Inferior parietal cortex (tissue), 1 donor: ENCODE measurements at regions not wholly inside any gene's neighbourhood (a gene's known extent, or its start where the extent isn't known, plus 50 kb on each side); places are given as distances from the start of the nearest gene placed in this dataset.
A peak's percentile ranks its signal among the peaks of the same experiment; 100 is the strongest.

Experiments
- DNase-seq: peaks from one replicate; pipeline ENCODE4 v3.0.0-alpha.2; 2016; ENCODE audit errors: extremely low spot score

- no peak for DNase-seq
These were observed 304.4 kb upstream of the LYPLAL1 start for GRCh38 chr1:218869276-218869675.

GRCh38 chr1:218872026-218872425 is 301.7 kb upstream of the LYPLAL1 start:
- DNase-seq: no peak

DNA sequence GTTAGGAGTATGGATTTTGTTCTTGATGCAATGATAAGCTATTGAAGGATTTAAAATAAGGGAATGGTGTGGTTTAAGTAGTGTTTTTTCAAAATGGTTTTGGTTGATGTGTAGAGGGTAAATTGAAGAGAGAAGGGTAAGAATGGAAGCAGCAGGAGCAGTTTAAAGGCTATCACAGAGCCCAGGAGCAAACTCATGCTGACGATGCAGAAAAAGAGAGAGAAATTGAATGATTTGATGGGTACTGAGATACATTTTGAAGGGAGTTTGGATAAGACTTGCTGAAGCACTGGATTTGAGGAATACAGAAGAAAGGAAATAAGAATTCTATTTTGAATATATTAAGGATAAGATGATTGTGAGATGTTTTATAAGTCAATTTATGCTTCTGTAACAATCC is 300.8 kb upstream of the LYPLAL1 start:
- no peak for DNase-seq

GRCh38 chr1:218874313-218874712 is 299.4 kb upstream of the LYPLAL1 start:
- no peak for DNase-seq

DNA sequence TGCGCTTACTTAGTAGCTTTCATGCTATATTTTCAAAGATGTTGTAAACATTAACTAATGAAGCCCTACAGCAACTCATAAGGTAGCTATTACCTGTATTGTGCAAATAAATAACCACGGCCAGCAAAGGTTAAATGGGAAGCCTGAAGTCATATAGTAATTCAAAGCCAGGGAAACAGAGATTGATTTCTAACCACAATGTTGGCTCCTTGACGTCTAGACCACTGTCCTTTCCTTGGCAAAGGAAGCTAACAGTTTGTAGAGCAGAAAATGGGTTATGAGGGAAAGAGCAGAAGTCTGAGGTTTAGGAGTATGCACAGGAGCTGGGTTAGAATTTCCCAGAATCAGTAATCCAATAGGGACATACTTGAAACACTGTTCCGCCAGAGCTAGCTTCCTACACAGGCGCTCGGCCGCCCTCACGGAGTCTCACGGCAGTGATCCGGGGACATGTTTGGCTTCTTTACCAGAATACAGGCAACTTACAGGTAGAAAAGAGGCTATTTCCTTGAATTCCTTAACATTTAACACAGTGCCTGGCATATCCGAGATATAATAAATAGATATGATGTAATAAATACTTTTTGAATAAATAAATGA is 298.8 kb upstream of the LYPLAL1 start:
- no peak for DNase-seq

DNA sequence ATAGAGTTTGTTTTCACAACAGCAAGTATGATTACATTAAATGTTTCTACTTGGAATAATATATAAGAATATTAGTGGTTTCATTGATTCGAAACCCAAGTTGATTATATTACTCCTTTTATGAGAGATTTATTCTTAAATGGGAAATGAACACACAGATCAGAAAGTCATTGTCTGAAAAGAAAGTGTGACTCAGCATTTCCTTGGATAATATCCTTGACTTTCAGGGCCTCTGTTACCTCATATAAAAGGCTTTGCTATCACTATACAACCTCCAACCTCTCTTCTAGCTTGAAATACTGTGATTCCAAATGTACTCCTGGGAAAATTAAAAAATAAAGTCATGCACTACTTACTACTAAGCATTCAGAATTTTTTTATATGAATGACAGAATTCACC is 295.3 kb upstream of the LYPLAL1 start:
- DNase-seq: no peak

DNA sequence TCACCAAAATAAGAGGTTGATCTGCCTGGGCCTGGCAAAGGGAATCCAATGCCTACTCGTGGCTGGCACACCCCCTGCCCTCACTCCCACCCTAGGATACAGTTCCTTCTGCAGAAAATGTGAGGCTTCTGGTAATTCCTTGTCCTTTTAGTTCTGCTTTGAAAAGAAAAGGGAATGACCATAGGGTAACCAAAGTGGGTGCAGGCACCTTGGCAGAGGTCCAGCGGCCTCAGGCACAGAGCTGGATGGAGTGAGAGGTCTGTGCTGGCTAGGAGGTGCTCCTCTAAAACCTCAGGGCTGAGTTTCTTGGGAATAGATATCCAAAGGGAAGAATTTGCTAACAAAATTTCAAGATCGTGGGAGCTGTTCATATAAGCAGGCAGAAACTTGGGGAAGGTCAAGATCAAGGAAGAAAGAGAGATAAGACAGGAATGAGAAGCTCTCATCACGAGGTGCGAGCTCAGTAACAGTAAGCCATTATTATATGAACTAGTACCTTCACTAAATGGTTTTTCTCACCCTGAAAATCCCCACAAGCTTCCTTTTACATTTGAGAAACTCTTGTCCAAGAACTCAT is 293.1 kb upstream of the LYPLAL1 start:
- DNase-seq: no peak

- DNase-seq: no peak
These were observed 291.2 kb upstream of the LYPLAL1 start for GRCh38 chr1:218882454-218882853.

- DNase-seq: peak; percentile 12
These were observed 287.4 kb upstream of the LYPLAL1 start for GRCh38 chr1:218886101-218886871.

DNA sequence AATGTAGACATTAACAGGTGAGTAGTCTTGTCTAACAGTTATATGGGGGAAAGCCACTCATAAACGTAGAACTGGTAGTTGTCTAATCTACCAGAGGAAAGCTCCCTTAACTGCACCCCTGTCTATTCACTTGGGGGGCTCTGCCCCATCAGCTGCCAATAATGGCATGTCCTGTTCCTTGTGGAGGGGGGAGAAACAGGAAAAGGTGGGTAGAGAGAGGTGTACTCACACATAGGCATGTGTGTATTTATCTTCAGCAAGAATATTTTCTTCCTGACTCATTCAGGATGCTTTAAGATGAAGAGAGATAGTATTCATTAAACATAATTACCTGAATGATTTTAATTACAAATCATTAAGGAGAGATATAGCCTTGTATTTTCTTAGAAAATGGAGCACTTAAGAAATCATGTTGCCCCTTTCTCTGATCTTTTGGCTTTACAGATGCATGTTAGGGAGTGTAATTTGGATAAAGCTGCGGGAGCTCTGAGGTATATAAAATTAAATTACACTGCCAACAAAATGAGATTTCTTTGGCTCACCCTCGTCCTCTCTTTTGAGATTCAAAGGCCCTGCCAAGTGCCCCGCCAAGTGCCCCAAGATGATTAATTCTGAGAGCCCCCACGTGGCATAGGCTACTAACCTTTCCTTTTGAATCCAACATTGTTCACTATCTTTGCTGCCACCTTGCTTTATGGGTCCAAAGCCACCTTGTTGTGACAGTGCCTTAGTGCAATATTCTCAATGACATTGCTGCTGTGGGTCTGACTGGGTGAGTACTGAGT is 286.3 kb upstream of the LYPLAL1 start:
- DNase-seq: no peak

GRCh38 chr1:218890451-218890850 is 283.2 kb upstream of the LYPLAL1 start:
- DNase-seq: no peak

DNA sequence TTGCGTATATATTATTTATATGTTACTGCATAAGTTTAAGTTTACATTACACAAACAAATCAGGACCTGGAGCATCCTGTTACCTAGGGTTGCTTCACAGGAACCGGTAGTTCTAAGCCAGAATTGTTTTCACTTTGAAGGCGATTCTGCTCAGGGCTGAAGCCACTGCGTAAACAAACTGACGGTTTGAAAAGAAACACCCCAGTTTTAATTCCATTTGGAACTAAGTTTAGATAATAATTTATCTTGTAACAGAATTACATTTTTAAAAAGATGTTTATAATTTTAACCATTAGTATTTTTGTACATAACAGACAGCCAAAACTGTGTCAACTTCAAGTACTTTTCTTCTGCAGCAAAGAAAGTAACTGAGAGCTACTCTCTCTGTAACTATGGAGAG is 282.1 kb upstream of the LYPLAL1 start:
- no peak for DNase-seq

- DNase-seq: no peak
These were observed 278.6 kb upstream of the LYPLAL1 start for GRCh38 chr1:218895064-218895587.

DNA sequence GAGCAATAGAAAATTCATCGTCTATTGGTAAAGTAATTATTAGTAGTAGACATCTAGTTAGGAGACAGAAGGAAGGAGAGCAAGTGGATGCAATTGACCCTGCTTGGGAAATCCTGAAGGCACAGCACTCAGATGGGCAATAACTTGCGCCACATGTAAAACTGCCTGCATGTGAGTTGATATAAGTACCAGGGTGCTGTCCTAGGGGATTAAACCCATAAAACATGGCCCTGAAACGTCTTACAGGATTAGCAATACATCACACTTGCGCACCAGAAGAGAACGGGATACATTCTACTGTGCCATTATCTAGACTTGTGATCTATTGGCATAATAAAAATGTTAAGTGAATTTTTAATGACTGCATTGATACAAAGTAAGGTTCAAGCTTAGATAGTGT is 277.5 kb upstream of the LYPLAL1 start:
- DNase-seq: no peak

DNA sequence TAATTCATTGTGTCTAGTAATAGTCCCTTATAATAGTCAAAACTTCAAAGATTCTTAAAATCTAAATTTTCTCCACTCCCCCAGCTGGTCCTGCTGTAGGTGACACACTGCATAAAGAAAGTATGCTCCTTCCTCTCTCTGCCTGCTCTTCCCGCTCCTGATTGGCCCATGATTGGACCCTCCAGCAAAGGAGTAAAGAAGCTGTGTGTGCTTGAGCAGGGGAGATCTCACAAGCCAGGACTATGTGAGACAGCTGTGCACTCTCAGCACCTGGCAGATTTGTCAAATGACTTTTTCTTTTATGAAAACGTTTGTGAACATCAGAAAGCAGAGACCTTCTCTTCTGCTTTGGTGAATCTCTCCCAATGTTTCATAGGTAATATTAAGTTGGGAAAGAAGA is 274.8 kb upstream of the LYPLAL1 start:
- no peak for DNase-seq

- DNase-seq: no peak
These were observed 273.1 kb upstream of the LYPLAL1 start for GRCh38 chr1:218900615-218901014.

- no peak for DNase-seq
These were observed 269.3 kb upstream of the LYPLAL1 start for GRCh38 chr1:218904416-218904815.

DNA sequence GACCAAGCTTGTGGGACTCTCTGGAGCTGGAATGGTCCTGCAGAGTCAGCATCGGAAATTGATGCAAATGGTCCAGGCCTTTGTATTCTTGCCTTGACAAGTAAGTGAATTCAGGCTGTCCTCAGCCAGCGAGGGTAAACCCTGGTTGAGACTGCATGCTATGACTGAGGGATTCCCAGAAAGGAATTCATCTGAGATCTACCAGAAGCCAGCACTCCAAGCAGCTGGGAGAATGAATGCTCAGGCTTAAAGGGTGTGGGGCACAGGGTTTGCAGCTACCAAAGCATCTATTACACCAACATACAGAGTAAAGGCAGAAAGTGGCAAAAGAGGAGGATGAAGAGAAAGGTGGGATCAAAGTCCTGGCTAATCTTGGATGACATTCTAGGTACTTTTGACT is 257.0 kb upstream of the LYPLAL1 start:
- DNase-seq: no peak

DNA sequence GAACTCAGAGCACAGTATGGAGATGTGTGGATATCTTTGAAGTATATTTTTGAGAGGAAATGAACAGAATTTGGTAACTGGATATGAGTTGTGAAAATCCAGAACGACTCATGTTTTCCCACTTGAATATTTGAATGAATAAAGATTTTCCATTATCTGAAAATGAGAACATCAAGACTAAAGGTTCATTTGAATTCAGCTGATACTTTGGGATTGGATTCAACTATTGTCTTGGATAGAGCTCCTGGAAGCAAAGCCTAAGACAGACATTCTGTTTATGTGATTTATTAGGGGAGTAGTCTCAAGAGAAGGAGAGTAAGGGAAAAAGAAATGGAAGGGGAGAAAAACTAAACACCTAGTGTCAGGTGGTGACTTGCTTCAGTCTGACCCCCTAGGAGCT is 256.0 kb upstream of the LYPLAL1 start:
- no peak for DNase-seq

GRCh38 chr1:218925777-218926176 is 247.9 kb upstream of the LYPLAL1 start:
- DNase-seq: no peak

DNA sequence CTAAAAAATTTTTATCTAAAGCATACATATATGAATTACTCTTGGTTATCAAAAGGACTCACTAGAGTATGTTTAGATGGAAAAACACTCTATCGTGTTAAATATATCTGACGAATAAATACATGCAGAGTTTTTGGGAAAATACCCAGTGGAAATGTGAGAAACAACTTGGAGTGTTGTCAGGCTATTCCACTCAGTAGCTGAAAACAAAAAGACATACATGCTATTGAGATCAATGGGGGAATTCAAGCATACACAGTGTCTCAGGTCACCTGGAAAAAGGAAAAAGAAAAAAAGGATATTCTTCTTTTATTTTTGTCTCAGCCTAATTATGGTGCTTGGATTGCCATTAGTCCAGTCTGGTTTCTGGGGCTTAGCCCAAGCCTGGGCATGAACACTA is 247.0 kb upstream of the LYPLAL1 start:
- no peak for DNase-seq

DNA sequence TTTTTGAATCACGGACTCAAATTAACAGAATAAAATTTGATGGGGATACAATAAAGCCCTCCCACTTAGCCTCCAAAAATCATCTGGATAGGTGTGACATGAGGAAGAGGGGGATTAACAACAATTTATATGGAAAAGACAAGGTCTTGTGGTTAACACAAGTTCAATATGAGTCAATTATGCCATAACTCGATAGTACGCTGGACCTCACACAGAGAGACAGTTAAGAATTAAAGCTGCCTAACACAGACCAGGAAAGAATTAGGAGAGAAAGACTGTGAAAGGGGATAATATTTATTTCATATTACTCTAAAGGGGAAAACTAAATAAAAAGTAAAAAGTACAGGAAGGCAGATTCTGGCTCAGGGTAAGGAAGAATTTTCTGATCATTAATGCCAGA is 243.7 kb upstream of the LYPLAL1 start:
- no peak for DNase-seq
